Esophagus mucosa (tissue), 1 donor: ENCODE measurements at regions not wholly inside any gene's neighbourhood (a gene's known extent, or its start where the extent isn't known, plus 50 kb on each side); places are given as distances from the start of the nearest gene placed in this dataset.
"Not testable (repeated sequence)": the region's sequence is repeated elsewhere in the genome, so short reads cannot be mapped to it uniquely, and the experiment has no call there.

Experiments used
- ATAC-seq: fragments of 200-7000 bp; cut with Tn5 transposase; one replicate; pipeline ENCODE4 v1.9.1; 2020
- donor health status: DM: yes; HTN: yes; CAD: no.

DNA sequence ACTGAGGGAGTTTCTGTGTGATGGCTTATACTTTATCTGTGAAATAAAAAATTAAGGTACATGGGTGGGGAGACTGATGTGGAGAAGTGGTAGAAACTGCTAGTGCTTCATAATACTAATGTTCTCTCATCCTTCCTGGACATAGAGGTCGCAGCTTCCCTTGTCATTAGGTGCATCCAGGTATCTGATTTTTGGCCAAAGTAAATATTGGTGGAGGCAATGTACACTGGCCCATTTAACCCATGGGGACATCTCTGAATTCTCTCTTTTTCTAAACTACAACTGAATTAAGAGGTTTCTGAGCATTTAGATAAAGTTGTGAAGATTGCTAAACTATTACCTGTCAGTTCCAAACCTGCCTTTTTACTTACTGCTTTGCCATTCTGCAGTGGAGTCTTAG, 140.9 kb upstream of the CHORDC1 start:
- no peak for ATAC-seq

DNA sequence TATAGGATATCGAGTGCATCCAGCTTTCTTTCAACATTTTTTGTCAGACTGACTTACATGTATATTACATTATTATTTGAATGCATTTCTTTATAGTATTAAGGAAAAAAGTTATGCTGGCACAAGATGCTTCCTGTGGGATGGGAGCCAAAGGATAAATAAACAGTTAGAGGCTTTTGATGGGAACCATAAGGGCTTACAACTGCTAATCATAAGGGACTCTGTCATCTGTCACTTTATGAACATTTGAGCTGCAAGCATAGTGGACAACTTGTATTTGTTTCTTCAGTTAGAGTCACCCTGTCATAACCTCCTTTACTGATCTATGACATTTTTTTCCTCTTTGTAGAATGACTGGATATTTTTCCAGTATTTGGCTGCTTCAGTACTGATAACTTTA, 132.4 kb upstream of the CHORDC1 start:
- no peak for ATAC-seq

DNA sequence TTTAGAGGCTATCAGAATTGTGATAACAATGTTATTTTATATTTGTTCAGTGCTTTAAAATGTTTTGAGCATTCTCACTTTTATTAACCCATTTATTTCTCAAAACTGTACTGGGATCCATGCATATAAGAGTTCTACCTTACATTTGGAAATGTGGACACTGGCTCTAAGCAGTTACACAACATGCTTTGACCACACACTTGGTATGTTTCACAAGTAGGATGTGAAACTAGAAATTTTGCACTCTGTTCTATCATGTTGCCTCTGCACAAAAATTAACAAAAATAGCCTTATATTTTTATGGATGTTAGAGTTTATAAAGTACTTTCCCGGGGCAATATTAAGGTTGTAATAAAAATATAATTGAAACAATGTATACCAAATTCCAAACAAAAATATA, 126.9 kb upstream of the CHORDC1 start:
- no peak for ATAC-seq

DNA sequence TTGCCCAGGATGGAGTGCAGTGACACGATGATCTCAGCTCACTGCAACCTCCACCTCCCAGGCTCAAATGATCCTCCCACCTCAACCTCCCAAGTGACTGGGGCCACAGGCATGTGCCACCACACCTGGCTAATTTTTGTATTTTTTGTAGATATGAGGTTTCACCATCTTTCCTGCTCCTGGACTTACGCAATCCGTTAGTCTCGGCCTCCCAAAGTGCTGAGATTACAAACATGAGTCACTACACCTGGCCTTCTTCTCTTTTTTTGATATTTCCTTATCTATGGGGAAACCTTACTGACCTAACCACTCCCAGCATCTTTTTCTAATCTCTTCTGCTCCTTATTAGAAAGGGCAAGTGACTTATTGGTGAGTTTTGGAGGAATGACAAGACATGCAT, 121.7 kb upstream of the CHORDC1 start:
- no peak for ATAC-seq

DNA sequence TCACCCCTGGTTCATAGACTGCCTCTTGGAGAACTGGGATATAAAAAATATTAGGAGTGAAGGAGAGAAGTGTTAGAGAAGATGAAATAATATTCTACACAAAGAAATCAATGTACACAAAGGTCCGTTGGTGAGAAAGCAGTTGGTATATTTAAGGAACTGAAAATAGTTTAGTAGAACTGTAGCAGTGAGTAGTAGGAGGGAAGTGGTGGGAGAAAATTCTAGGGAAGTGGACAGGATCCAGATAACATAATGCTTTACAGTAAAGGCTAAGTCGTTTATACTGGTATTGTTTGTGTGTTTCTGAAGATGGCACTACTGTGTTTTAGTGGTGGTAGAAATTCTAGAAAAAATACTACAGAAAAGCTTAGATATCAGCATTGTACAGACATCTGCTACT, 120.8 kb upstream of the CHORDC1 start:
- ATAC-seq, result no peak

DNA sequence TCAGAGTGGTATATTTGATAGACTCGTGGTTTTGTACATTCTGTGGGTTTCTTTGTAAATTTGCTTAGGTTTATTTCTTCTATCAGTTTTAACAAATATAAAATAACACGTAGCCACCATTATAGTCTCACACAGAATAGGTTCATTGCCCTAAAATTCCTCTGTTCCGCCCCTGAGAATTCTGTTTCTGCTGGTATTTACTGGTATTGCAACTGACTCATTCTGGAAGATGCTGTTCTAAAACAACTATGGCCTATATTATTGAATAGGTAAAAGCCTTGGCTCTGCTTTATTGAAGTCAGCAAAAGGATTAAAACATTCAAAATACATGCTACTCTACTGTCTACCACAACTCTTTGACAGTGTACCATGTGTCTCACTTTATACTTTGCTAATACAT, 119.1 kb upstream of the CHORDC1 start:
- ATAC-seq, result no peak

DNA sequence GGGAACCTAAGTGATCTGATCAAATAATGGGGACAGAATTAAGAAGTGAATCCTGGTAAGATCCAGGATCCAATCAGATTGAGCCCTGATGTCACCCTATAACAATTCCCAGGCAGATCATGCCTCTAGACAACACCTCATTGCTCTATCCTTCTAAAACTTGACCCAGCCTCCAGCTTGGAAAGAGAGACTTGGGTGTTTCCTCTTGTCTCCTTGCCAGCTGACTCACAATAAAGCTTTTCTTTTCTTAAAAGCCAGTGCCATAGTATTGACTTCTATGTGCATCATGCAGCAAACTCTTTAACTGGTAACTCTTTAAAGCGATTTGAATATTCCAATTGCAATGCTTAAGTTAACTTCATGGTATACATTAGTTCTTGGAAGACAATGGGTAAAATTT, 109.6 kb upstream of the CHORDC1 start:
- peak; percentile 53 for ATAC-seq

DNA sequence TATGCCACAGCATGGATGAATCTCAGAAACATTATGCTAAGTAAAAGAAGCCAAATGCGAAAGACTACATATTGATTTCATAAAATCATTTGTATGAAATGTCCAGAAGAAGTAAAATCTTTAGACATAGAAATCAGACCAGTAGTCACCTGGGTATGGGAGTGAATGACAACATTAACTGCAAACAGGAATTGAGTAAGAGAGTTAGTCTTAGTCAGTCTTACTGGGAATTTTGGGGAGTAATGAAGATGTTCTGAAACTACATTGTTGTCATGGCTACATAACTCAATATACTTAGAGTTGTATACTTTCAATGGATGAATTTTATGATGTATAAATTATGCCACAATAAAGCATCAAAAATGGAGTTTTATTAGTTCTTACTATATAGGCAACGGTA, 107.8 kb upstream of the CHORDC1 start:
- no peak for ATAC-seq

DNA sequence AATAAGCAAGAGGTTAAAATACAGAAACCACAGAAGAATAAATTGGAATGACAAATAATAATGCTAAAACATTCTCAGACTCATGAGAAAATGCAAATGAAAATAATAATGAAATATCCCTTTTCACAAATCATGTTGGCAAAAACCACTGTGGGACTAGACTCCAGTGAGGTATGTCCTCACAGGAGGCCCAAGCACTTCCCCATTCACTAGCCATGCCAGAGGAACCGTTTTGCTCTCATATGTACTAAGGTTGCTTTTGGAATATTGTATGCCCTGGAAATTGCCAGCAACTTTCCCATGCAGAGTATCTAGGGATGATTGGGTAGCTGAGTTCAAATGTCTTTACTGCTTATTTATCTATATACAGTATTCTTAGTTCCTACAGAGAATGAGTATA, 106.2 kb upstream of the CHORDC1 start:
- no peak for ATAC-seq

DNA sequence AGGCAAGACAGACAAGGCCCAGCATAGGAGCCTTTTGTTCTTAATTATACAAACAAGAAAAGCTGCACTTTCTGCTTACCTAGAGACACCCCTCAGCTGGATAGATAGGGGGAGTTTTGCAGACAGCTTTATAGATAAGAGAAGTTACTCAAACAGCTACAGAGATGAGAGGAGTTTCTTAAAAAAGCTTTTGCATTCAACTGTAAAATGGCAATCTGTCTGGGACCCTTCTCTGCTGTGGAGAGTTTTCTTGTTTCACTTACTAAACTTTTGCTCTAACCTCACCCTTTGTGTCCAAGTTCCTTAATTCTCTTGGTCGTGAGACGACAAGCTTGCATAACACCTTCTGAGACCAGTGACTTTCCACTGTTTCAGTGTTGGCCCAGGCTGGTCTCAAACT, 103.8 kb upstream of the CHORDC1 start:
- no peak for ATAC-seq

DNA sequence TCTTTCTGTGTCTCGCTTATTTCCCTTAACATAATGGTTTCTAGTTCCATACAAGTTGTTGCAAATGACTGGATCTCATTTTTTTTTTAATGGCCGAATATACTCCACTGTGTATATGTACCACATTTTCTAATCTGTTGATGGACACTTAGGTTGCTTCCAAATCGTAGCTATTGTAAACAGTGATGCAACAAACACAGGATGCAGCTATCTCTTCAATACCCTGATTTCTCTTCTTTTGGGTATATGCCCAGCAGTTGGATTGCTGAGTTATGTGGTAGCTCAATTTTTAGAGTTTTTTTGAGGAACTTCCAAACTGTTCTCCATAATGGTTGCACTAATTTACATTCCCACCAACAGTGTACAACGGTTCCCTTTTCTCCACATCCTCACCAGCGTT, 100.4 kb upstream of the CHORDC1 start:
- ATAC-seq, result no peak

DNA sequence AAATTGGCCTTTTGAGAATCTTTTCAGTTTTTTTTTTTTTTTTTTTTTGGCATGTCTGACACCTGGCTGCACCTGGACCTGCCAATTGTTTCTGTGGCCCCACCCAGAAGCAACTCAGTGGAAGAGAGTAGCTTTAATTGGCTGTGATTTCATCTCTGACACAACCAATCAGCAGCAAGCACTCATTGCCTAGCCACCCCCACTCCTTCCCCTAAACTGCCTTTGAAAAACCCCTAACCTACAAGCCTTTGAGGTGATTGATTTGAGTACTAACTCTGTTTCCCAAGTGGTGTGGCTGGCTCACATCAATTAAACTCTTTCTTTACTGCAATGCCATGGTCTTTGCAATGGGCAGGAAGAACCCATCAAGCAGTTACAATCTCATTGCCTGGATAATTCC, 98.2 kb upstream of the CHORDC1 start:
- ATAC-seq, result no peak

DNA sequence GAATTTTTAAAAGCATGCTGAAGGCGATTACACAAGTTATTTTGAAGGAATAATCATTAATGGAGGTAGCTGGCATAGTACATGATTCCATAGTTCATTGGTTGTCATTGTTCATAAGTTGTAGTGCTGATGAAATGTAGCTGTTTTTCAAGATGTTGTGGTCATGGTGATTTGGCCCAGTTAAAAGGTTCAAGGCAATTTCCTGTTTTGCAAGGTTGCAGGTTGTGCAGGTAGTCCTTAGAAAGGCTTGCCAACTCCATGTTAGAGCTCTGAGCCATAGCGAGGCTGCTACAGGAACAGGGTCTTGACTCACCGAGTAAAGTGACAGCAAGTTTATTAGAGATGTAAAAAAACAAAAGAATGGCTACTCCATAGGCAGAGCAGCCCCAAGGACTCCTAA, 95.8 kb upstream of the CHORDC1 start:
- peak; percentile 28 for ATAC-seq

DNA sequence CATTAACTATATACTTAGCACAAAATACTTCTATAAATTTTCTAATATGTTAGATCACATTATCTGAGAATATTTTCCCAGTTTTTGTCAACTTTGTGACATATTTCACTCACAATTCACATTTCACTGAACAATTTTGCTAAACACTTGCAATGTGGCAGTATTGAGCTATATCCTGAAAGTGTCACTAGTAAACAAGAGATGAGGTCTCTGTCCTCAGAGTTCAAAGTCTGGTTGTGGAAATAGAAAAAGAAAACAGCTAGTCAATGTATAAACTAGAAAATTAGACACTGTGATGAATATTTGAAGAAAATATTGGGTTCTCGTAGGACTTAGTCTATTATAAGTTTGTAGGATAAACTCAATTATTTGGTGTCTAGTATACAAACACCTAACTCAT, 87.4 kb upstream of the CHORDC1 start:
- ATAC-seq, result no peak

DNA sequence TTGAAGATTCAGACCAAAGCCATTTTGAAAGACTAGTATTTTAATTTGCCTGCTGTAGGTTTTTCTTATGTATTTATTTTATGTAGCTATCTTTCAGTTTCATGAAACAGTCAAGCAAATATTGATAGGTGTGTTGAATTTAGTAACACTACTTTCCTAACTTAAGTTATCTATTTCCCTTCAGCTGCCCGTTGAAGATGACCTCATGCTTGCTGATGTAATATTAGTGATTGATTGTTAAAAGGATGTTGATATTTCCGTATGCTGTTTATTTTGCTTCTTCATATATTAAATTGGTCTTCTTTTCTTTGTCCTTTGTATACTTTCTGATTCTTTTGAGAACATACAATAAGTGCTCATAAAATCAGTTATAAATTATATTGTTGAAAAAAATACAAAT, 86.8 kb upstream of the CHORDC1 start:
- ATAC-seq, result no peak

DNA sequence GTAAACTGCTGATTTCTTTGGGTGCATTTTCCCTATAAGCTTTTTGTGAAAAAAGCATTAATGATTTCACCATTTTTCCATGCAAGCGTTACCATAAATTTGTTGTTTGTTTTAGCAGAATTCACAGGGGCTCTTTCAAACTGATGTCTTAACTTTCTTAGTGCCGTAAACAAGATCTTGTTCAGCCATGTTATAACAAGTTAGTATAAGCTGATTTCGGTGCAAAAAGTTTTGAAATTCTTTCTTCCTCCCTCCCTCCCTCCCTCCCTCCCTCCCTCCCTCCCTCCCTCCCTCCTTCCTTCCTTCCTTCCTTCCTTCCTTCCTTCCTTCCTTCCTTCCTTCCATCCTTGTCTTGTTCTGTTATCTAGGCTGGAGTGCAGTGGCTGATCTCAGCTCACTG, 71.7 kb upstream of the CHORDC1 start:
- no peak for ATAC-seq

DNA sequence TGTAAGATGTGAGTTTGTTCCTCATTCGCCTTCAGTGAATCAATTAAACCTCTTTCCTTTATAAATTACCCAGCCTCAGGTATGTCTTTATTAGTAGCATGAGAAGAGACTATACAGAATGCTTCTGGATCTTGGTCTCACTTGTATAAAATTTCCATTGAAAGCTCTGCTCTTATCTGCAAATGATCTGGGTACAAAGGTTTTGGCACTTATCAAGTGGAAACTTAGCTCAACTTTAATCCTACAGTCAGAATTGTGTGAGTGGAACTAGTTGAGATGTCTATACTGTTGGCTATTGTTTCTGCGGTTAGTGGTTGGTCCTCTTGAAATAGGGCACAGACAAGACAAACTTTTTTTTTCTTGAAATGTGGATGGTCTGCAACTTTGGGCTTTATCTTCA, 71.2 kb upstream of the CHORDC1 start:
- no peak for ATAC-seq

DNA sequence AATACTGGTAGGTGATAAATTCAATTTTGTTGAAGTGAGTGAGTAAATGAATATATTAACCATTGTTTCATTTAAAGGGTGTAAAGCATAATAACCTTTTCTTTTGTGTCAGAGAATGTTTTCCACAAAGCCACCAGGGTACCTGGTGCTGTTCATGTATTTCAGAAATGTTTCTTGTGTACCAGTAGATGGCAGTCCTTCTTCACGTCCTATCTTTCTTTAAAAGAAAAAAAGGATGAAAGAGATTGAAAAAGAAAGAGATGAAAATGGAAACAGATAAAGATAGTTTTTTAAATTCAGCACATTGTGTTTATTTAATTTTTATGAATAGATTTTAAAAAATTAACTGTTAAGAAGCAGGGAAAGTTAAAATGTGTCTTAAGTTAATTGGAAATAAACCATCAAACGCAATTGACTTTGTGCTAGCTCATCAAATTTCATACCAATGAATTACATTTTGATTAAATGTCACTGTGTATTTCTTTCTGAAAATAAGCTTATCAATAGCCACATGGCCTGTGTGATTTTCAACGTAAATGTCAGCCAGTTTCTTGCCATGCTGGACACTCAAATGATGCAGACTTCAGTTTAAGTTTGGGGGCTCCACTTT, 65.5 kb upstream of the CHORDC1 start:
- ATAC-seq, result peak; percentile 26

DNA sequence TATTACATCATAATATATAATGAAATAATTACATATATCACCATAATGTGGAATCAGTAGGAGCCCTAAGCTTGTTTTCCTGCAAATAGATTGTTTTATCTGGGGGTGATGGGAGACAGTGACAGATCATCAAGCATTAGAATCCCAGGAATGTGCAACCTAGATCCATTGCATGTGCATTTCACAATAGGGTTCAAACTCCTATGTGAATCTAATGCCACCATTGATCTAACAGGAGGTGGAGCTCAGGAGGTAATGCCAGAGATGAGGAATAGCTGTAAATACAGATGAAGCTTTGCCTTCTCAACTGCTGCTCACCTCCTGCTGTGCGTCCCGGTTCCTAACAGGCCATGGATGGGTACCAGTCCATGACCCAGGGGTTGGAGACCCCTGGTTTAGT, 63.8 kb upstream of the CHORDC1 start:
- no peak for ATAC-seq

DNA sequence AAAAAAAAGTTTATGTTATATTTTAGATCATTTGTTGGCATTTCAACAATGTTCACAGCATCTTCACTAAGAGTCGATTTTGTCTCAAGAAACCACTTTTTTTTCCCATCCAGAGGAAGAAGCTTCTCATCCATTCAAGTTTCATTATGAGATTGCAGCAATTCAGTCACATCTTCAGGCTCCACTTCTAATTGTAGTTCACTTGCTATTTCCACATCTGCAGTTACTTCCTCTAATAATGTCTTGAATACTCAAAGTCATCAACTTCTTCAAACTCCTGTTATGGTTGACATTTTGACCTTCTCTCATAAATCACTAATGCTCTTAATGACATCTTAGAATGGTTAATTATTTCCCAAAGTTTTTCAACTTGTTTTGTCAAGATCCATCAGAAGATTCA, 61.3 kb upstream of the CHORDC1 start:
- no peak for ATAC-seq

DNA sequence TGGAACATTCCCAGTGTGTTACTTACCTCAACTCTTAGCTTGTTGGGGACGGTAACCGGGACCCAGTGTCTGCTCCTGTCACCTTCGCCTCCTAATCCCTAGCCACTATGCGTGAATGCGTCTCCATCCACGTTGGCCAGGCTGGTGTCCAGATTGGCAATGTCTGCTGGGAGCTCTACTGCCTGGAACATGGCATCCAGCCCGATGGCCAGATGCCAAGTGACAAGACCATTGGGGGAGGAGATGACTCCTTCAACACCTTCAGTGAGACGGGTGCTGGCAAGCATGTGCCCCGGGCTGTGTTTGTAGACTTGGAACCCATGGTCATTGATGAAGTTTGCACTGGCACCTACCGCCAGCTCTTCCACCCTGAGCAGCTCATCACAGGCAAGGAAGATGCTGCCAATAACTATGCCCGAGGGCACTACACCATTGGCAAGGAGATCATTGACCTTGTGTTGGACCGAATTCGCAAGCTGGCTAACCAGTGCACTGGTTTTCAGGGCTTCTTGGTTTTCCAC, 59.8 kb upstream of the CHORDC1 start:
- ATAC-seq, result not testable (repeated sequence)

DNA sequence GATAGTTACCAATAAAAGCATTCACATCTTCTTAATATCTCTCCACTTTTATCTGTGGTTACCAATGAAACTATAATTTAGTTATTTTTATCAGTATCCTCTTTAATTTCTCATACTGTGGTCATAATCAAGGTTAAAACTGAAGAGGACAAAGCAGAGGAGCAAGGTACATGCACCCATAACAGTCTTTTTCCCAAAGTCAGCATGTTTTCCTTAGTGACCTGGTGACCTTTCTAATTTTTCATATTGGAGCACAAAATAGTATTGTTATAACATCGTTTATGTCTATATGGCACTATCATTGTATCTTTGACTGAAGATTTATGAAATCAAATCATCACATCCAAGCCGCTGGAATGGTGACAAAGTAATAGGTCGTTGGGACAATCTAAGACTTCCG, 51.5 kb upstream of the CHORDC1 start:
- no peak for ATAC-seq
